ENCODE measurements at regions not wholly inside any gene's neighbourhood (a gene's known extent, or its start where the extent isn't known, plus 50 kb on each side); places are given as distances from the start of the nearest gene placed in this dataset.

DNA sequence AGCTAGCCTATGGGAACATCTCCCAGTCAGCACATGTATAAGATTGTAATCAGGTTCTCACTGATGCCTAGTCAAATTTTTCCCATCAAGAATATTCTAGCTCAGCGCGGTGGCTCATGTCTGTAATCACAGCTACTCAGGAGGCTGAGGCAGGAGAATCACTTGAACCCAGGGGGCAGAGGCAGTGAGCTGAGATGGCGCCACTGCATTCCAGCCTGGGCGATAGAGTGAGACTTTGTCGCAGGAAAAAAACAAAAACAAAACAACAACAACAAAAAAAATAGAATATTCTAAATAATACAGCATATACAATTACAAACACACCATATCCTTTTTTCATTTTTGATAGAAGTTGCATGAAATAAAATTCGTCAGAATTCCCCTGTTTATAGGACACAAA lies 67.5 kb upstream of the MYCN start (continued):
- TF ChIP-seq KDM4A (IDR thresholded peaks at IDR 0.05; ENCODE audit: low read depth, low read length, severe bottlenecking), result no peak
- no peak for TF ChIP-seq RBBP5 (IDR thresholded peaks at IDR 0.05; ENCODE audit: borderline replicate concordance, low read depth, low read length)
- TF ChIP-seq TCF12 (IDR thresholded peaks at IDR 0.05; ENCODE audit: low read depth, low read length), result no peak
